ENCODE measurements at regions not wholly inside any gene's neighbourhood (a gene's known extent, or its start where the extent isn't known, plus 50 kb on each side); places are given as distances from the start of the nearest gene placed in this dataset.

GRCh38 chr5:87825583-87825982, 412.9 kb upstream of the CCNH start:
- CTCF ChIA-PET: interaction anchor here (1.5 kb wide), 1 partner anchor 13 kb away, joined by 4 read pairs; no protein-coding TSS in a partner anchor
- no peak for DNase-seq (ENCODE audit: extremely low spot score)
- TF ChIP-seq, protein P1, sequence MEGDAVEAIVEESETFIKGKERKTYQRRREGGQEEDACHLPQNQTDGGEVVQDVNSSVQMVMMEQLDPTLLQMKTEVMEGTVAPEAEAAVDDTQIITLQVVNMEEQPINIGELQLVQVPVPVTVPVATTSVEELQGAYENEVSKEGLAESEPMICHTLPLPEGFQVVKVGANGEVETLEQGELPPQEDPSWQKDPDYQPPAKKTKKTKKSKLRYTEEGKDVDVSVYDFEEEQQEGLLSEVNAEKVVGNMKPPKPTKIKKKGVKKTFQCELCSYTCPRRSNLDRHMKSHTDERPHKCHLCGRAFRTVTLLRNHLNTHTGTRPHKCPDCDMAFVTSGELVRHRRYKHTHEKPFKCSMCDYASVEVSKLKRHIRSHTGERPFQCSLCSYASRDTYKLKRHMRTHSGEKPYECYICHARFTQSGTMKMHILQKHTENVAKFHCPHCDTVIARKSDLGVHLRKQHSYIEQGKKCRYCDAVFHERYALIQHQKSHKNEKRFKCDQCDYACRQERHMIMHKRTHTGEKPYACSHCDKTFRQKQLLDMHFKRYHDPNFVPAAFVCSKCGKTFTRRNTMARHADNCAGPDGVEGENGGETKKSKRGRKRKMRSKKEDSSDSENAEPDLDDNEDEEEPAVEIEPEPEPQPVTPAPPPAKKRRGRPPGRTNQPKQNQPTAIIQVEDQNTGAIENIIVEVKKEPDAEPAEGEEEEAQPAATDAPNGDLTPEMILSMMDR (IDR thresholded peaks at IDR 0.05; ENCODE audit: control extremely low read depth, extremely low read depth, low read depth, missing control alignments): no peak
- POLR2A ChIA-PET: no interaction called here

DNA sequence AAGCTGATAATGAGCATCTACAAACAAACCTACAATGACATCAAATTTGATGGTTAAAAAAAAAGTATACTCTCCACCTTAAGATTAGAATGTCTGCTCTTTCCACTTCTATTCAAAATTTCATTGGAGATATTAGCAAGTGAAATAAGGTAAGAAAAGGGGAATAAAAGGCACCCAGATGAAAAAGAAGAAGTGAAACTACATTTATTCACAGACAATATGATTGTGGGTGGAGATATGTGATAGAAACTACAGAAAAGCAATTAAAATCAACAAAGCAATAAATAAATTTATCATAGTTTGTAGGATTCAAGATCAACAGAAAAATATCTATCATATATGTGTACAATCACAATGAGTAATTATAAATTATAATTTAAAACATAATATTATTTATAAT, 395.1 kb upstream of the CCNH start:
- CTCF ChIA-PET: interaction anchor here (1.2 kb wide), 1 partner anchor 873 kb away, joined by 3 read pairs; no protein-coding TSS in a partner anchor
- POLR2A ChIA-PET: no interaction called here
- DNase-seq (ENCODE audit: extremely low spot score): no peak
- TF ChIP-seq, protein P1 (IDR thresholded peaks at IDR 0.05; ENCODE audit: control extremely low read depth, extremely low read depth, low read depth, missing control alignments): no peak

- ChIA-PET CTCF (interaction anchor here (1.0 to 1.8 kb wide), 2 partner anchors 22 to 887 kb away, joined by 3 to 8 read pairs; no protein-coding TSS in a partner anchor), POLR2A (no interaction called here)
- TF ChIP-seq, protein P1 (IDR thresholded peaks at IDR 0.05; ENCODE audit: control extremely low read depth, extremely low read depth, low read depth, missing control alignments): no peak
- DNase-seq (ENCODE audit: extremely low spot score): no peak
Observed at GRCh38 chr5:87803352-87803751, 390.6 kb upstream of the CCNH start.

GRCh38 chr5:87791869-87792268, 379.1 kb upstream of the CCNH start:
- no peak for DNase-seq (ENCODE audit: extremely low spot score)
- POLR2A ChIA-PET: no interaction called here
- TF ChIP-seq, protein P1 (IDR thresholded peaks at IDR 0.05; ENCODE audit: control extremely low read depth, extremely low read depth, low read depth, missing control alignments): no peak
- CTCF ChIA-PET: interaction anchor here (1.6 to 2.5 kb wide), 2 partner anchors 10 to 22 kb away, joined by 6 to 8 read pairs; no protein-coding TSS in a partner anchor

DNA sequence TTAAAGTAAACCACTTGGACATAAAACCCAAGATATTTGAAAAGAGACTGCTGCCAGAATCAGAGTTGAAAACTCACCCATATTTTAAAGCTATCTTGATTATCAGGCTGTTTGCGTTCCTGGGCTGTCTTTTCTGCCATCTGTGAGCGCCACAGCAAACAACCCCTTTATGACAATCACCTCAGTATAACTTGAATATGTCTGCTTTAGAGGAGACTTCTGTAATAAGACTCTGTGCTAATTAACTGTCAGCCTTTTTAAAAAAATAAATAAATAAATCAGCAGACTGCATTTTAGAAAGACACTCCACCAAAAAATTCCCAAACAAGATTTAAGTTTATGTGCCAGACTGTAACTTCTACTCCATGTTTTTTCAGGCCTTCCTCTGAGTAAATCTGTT, 375.7 kb upstream of the CCNH start:
- no peak for DNase-seq (ENCODE audit: extremely low spot score)
- ChIA-PET POLR2A (no interaction called here), CTCF (interaction anchor here (1.0 to 3.3 kb wide), 2 partner anchors 53 to 902 kb away, joined by 3 to 17 read pairs; no protein-coding TSS in a partner anchor)
- TF ChIP-seq, protein P1 (IDR thresholded peaks at IDR 0.05; ENCODE audit: control extremely low read depth, extremely low read depth, low read depth, missing control alignments): no peak

DNA sequence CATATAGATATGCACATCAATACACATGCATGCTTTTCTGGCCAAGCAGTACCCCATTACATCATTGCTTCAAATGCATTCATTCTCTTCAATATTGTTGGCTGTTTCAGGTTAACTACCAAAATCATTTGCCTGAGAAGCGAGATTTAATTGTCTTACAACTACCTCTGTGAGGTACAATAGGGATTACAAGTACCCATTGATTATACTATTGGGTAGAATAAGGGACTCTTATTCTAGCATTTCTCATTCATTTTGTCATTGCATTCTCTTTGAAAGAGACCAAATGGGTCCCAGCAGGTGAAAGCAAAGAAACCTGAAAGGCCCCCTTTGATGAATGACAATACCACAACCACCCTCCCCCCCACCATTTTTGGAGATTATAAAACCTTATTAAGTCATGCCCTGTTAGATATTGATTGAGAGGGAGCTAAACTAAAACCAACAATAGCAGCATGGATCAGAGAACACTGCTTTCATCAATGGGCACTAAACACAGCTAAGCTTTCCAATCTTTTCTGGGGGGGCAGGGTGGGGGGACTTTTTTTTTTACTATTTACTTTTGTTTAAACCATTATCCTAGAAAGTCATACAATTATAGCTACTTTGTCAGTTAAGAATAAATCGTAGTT, 375.0 kb upstream of the CCNH start:
- POLR2A ChIA-PET: no interaction called here
- DNase-seq (ENCODE audit: extremely low spot score): no peak
- TF ChIP-seq, protein P1 (IDR thresholded peaks at IDR 0.05; ENCODE audit: control extremely low read depth, extremely low read depth, low read depth, missing control alignments): no peak
- CTCF ChIA-PET: interaction anchor here (1.0 to 3.3 kb wide), 2 partner anchors 54 to 903 kb away, joined by 3 to 17 read pairs; no protein-coding TSS in a partner anchor

All from GM10248 (cell line).